HG02798 (cell line): ENCODE measurements at regions not wholly inside any gene's neighbourhood (a gene's known extent, or its start where the extent isn't known, plus 50 kb on each side); places are given as distances from the start of the nearest gene placed in this dataset.

Experiments used
- ATAC-seq: cut with Tn5 transposase; IDR thresholded peaks from one replicate; pipeline ENCODE4 v1.9.1; 2021; ENCODE audit warnings: mild to moderate bottlenecking; ENCODE audit not compliant: unreplicated experiment, poor library complexity

- ATAC-seq, result no peak
Observed at GRCh38 chr9:73615557-73615956, 463.9 kb downstream of the ANXA1 start.

- ATAC-seq, result no peak
Observed at GRCh38 chr9:73617586-73617985, 465.9 kb downstream of the ANXA1 start.

DNA sequence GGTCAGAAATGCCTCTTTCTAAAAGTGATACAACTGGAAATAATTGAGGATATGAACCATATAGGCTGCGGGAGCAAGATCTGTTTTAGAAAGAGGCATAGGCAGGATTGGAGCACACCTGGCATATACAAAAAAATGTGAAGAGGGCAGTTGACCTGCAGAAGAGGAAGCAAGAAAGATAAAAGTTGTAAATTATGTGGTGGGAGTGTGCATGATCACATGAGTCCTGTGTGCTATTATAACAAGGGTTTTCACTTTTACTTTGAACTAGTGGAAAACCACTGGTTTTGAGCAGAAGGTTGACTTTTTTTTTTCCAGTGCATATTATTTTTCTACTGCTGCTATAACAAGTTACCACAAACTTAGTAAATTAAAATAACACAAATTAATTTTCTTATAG is 489.3 kb downstream of the ANXA1 start:
- ATAC-seq, result peak; percentile 80

DNA sequence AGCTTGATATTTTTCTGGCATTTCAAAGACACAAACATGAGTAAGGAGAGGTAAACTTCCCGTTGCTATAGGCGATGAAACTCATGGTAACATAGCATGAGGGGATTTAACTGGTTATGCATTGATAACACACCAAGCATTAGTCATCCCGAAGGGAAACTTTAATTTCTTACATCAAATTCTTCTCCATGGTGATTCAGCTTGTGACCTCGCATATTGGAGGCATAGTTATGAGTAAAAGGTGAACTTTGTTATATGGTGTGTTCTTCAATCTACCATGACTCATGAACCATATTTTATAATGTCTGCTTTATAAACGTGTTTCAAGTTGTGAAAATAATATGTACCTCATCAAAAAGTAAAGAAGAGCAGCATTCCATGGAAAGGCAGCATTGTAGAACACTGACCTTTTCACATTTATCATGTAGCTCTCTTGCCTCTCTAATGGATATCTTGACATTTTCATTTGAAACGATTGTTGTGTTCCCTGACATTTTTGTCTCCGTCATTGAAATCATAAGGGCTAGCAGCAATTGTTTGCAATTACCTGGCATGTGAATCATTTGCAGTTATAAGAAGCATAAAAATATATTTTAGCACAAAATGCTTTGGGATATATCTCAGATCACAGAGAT is 491.8 kb downstream of the ANXA1 start:
- ATAC-seq, result no peak

DNA sequence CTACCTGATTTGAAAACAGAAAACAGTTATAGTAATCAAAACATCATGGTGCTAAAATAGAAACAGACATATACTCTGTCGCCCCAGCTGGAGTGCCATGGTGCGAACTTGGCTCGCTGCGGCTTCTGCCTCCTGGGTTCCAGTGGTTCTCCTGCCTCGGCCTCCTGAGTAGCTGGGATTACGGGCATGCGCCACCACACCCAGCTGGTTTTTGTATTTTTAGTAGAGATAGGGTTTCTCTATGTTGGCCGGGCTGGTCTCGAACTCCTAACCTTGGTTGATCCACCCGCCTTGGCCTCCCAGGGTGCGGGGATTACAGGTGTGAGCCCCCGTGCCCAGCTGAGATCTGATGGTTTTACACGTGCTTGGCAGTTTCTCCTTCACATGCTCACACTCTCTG is 495.9 kb downstream of the ANXA1 start:
- no peak for ATAC-seq

- no peak for ATAC-seq
Observed at GRCh38 chr9:73649552-73649951, 497.9 kb downstream of the ANXA1 start.

DNA sequence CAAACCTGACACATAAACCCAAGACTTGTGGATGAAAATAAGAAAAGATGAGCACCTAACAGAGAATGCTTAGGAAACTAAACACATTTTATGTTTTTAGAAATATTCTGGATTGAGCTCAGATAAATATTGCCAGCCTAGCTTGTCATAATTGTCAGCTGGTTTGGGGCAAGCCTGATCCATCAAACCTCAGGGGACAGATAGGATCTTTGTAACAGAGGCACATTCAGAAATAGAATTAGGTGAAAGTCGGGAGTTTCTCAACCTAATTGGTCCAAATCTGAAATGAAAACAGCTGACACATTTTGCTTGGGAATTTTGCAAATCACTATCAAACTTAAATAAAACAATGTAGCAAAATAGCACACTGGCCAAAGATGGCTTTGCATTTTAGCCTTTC is 503.7 kb downstream of the ANXA1 start:
- no peak for ATAC-seq

- no peak for ATAC-seq
Observed at GRCh38 chr9:73655831-73656230, 504.2 kb downstream of the ANXA1 start.

DNA sequence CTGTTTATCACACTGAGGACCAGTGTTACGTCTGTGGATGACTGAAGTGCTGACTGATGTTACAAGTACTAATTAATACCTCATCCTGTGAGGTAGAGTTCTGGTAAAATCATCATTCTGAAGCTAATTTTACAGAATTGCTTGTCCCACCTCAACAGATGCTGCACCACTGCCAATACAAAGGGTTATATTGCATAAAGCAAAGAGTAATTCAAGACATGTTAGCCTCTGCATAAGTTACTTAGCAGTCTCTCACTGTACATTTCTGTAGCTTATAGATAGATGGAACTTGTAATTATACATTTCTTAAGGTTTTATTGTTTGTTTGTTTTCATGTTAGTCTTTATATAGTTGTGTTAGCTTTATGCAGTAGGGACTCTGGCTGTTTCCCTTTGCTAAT is 513.6 kb downstream of the ANXA1 start:
- ATAC-seq, result no peak

DNA sequence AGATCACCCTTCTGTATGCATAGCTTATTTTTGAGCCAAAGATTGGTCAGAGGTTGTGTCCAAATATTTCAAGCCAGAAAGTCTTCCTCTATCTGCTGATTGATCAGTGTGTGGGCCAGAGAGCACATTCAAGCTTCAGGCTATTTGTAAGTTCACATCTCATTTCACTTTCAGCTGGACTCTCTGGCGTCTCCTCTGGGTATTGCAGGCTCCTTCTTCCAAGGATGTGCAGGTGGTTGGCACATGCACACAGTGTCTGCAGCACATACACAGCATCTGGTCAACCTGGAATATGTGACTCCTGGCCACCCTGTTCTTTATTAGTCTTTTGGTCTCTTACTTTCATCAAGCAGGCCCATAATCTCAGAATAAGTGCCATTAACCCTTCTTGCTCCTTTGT is 516.1 kb downstream of the ANXA1 start:
- ATAC-seq, result no peak

DNA sequence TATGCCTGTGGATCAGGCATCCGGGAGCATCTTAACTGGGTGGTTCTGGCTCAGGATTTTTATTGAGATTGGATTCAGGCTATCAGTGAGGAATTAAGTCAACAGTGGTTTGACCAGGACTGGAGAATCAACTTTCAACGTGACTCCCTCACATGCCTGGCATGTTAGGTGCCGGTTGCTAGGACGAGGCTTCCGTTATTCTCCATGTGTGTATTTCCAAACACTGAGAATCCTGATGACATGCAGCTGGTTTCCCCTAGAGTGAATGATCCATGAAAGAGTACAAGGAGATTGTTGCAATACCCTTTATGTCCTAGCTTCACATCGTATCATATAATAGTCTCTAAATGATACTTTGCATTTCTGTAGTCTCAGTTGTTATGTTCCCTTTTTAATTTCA is 529.2 kb downstream of the ANXA1 start:
- no peak for ATAC-seq

DNA sequence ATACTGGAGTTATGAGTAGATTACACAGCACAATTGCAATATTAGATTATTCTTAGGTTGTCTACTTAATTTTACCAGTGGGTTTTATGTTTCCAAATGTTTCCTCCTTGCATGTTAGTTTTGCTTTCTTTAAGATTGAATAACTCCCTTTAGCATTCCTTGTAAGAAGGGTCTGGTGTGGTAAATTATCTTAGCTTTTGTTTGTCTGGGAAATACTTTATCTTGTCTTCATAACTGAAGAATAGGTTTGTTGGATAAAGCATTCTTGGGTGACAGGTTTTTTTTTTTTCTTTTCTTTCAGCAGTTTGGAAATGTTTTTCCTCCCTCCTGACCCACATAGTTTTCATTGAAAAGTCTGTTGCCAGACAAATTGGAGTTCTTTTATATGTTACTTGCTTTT is 531.1 kb downstream of the ANXA1 start:
- ATAC-seq, result no peak

DNA sequence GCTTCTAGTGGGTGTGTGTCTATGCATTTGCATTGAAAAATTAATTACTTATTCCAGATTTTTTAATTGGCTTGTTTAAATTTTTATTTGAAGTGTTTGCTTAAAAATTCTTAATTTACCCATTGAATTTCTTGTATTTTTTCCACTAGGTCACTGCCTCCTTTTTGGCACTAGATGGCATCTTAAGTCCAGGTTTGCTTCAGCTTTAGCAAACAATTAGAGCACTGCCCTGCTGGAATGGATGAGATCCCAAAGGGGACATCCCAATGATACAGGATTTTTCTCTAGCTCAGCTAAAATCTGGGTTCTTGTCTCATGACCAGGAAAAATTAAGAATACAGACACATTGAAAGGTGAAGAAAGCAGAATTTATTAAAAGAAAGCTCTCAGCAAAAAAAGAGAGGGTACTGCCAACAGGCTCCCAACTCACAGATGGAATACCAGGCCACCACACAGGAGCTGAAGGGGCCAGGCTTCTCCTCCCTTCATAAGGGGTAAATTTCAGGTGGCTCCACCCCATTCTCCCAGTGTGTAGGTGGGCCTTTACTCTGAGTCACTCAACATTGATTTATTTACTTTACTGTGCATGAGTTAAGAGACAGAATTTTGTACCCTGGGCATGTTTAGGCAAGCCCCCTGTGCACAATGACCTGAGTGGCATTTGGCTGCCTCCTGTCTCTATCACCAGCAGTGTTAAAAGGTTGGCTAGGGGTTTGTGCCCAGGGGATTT is 532.4 kb downstream of the ANXA1 start:
- ATAC-seq, result peak; percentile 53

- ATAC-seq, result no peak
Observed at GRCh38 chr9:73684601-73685000, 532.9 kb downstream of the ANXA1 start.

GRCh38 chr9:73685786-73686185 is 534.1 kb downstream of the ANXA1 start:
- no peak for ATAC-seq

- no peak for ATAC-seq
Observed at GRCh38 chr9:73689051-73689870, 537.6 kb downstream of the ANXA1 start.

- ATAC-seq, result no peak
Observed at GRCh38 chr9:73701415-73702057, 549.9 kb downstream of the ANXA1 start.

- ATAC-seq, result no peak
Observed at GRCh38 chr9:73714294-73714693, 562.6 kb downstream of the ANXA1 start.

- no peak for ATAC-seq
Observed at GRCh38 chr9:73715591-73715990, 563.9 kb downstream of the ANXA1 start.

GRCh38 chr9:73719660-73720059 is 568.0 kb downstream of the ANXA1 start:
- ATAC-seq, result no peak

- ATAC-seq, result no peak
Observed at GRCh38 chr9:73720601-73721000, 568.9 kb downstream of the ANXA1 start.
